ENCODE measurements at regions not wholly inside any gene's neighbourhood (a gene's known extent, or its start where the extent isn't known, plus 50 kb on each side); places are given as distances from the start of the nearest gene placed in this dataset.

- no peaks in the 10 kb centered on the region for H3K9me3 ChIP-seq (ENCODE audit: control insufficient read depth, low read length)
- H3K36me3 ChIP-seq (ENCODE audit: control insufficient read depth, insufficient read depth, low read length) = no peaks in the 10 kb centered on the region
- 75 to 84% methylated on average over 5 of the region's 5 CpGs for WGBS, 2 experiments
- no peaks in the 10 kb centered on the region for H3K27me3 ChIP-seq (ENCODE audit: control insufficient read depth, insufficient read depth, low read length, poor library complexity, severe bottlenecking)
- H3K4me3 ChIP-seq (ENCODE audit: insufficient read depth, low read depth, low read length) = no peak overlapping the region
- H3K4me1 ChIP-seq (ENCODE audit: control insufficient read depth, insufficient read depth, low read length) = no peaks in the 10 kb centered on the region
- H3K27ac ChIP-seq (ENCODE audit: insufficient read depth, low read depth, low read length, poor library complexity, severe bottlenecking) = no peak overlapping the region
Observed at GRCh38 chr15:97597801-97598200, 362.7 kb upstream of the ARRDC4 start.

- 96 to 97% methylated on average over 4 to 6 of the region's 6 CpGs for WGBS, 2 experiments
- Histone ChIP-seq H3K9me3 (ENCODE audit: control insufficient read depth, low read length) (no peaks in the 10 kb centered on the region), H3K27me3 (ENCODE audit: control insufficient read depth, insufficient read depth, low read length, poor library complexity, severe bottlenecking) (no peaks in the 10 kb centered on the region), H3K36me3 (ENCODE audit: control insufficient read depth, insufficient read depth, low read length) (no peaks in the 10 kb centered on the region), H3K4me3 (ENCODE audit: insufficient read depth, low read depth, low read length) (no peak overlapping the region), H3K27ac (ENCODE audit: insufficient read depth, low read depth, low read length, poor library complexity, severe bottlenecking) (no peak overlapping the region), H3K4me1 (ENCODE audit: control insufficient read depth, insufficient read depth, low read length) (no peaks in the 10 kb centered on the region)
Observed at GRCh38 chr15:97598353-97598798, 362.1 kb upstream of the ARRDC4 start.

- Histone ChIP-seq H3K4me1 (ENCODE audit: control insufficient read depth, insufficient read depth, low read length) (no peaks in the 10 kb centered on the region), H3K36me3 (ENCODE audit: control insufficient read depth, insufficient read depth, low read length) (no peaks in the 10 kb centered on the region), H3K9me3 (ENCODE audit: control insufficient read depth, low read length) (no peaks in the 10 kb centered on the region), H3K27ac (ENCODE audit: insufficient read depth, low read depth, low read length, poor library complexity, severe bottlenecking) (no peak overlapping the region), H3K4me3 (ENCODE audit: insufficient read depth, low read depth, low read length) (no peak overlapping the region), H3K27me3 (ENCODE audit: control insufficient read depth, insufficient read depth, low read length, poor library complexity, severe bottlenecking) (no peaks in the 10 kb centered on the region)
- 87 to 93% methylated on average over 5 of the region's 5 CpGs for WGBS, 2 experiments
Observed at GRCh38 chr15:97600190-97600589, 360.3 kb upstream of the ARRDC4 start.

GRCh38 chr15:97604677-97605076 is 355.8 kb upstream of the ARRDC4 start:
- no peak overlapping the region for H3K4me3 ChIP-seq (ENCODE audit: insufficient read depth, low read depth, low read length)
- H3K36me3 ChIP-seq (ENCODE audit: control insufficient read depth, insufficient read depth, low read length) = no peaks in the 10 kb centered on the region
- no peak overlapping the region for H3K27ac ChIP-seq (ENCODE audit: insufficient read depth, low read depth, low read length, poor library complexity, severe bottlenecking)
- no peaks in the 10 kb centered on the region for H3K27me3 ChIP-seq (ENCODE audit: control insufficient read depth, insufficient read depth, low read length, poor library complexity, severe bottlenecking)
- no peaks in the 10 kb centered on the region for H3K4me1 ChIP-seq (ENCODE audit: control insufficient read depth, insufficient read depth, low read length)
- H3K9me3 ChIP-seq (ENCODE audit: control insufficient read depth, low read length) = no peaks in the 10 kb centered on the region
- 44 to 48% methylated on average over 2 of the region's 2 CpGs for WGBS, 2 experiments

- Histone ChIP-seq H3K36me3 (ENCODE audit: control insufficient read depth, insufficient read depth, low read length) (no peaks in the 10 kb centered on the region), H3K9me3 (ENCODE audit: control insufficient read depth, low read length) (no peaks in the 10 kb centered on the region), H3K4me1 (ENCODE audit: control insufficient read depth, insufficient read depth, low read length) (no peaks in the 10 kb centered on the region), H3K27me3 (ENCODE audit: control insufficient read depth, insufficient read depth, low read length, poor library complexity, severe bottlenecking) (no peaks in the 10 kb centered on the region), H3K4me3 (ENCODE audit: insufficient read depth, low read depth, low read length) (no peak overlapping the region), H3K27ac (ENCODE audit: insufficient read depth, low read depth, low read length, poor library complexity, severe bottlenecking) (no peak overlapping the region)
- 85 to 86% methylated on average over 1 of the region's 1 CpG for WGBS, 2 experiments
Observed at GRCh38 chr15:97615114-97615513, 345.4 kb upstream of the ARRDC4 start.

GRCh38 chr15:97623091-97623661 is 337.3 kb upstream of the ARRDC4 start:
- Histone ChIP-seq H3K27ac (ENCODE audit: insufficient read depth, low read depth, low read length, poor library complexity, severe bottlenecking) (no peak overlapping the region), H3K4me3 (ENCODE audit: insufficient read depth, low read depth, low read length) (no peak overlapping the region), H3K27me3 (ENCODE audit: control insufficient read depth, insufficient read depth, low read length, poor library complexity, severe bottlenecking) (no peaks in the 10 kb centered on the region), H3K4me1 (ENCODE audit: control insufficient read depth, insufficient read depth, low read length) (no peaks in the 10 kb centered on the region), H3K36me3 (ENCODE audit: control insufficient read depth, insufficient read depth, low read length) (no peaks in the 10 kb centered on the region), H3K9me3 (ENCODE audit: control insufficient read depth, low read length) (no peaks in the 10 kb centered on the region)
- 93 to 94% methylated on average over 3 of the region's 3 CpGs for WGBS, 2 experiments

- WGBS, 2 experiments = 86% methylated on average over 1 of the region's 1 CpG; no CpG with 5 or more reads in 1 of the 2 experiments
- Histone ChIP-seq H3K9me3 (ENCODE audit: control insufficient read depth, low read length) (no peaks in the 10 kb centered on the region), H3K27ac (ENCODE audit: insufficient read depth, low read depth, low read length, poor library complexity, severe bottlenecking) (no peak overlapping the region), H3K27me3 (ENCODE audit: control insufficient read depth, insufficient read depth, low read length, poor library complexity, severe bottlenecking) (no peaks in the 10 kb centered on the region), H3K4me3 (ENCODE audit: insufficient read depth, low read depth, low read length) (no peak overlapping the region), H3K36me3 (ENCODE audit: control insufficient read depth, insufficient read depth, low read length) (no peaks in the 10 kb centered on the region), H3K4me1 (ENCODE audit: control insufficient read depth, insufficient read depth, low read length) (no peaks in the 10 kb centered on the region)
Observed at GRCh38 chr15:97627634-97628033, 332.9 kb upstream of the ARRDC4 start.

- Histone ChIP-seq H3K27ac (ENCODE audit: insufficient read depth, low read depth, low read length, poor library complexity, severe bottlenecking) (no peak overlapping the region), H3K36me3 (ENCODE audit: control insufficient read depth, insufficient read depth, low read length) (no peaks in the 10 kb centered on the region), H3K4me1 (ENCODE audit: control insufficient read depth, insufficient read depth, low read length) (no peaks in the 10 kb centered on the region), H3K9me3 (ENCODE audit: control insufficient read depth, low read length) (no peaks in the 10 kb centered on the region), H3K4me3 (ENCODE audit: insufficient read depth, low read depth, low read length) (no peak overlapping the region), H3K27me3 (ENCODE audit: control insufficient read depth, insufficient read depth, low read length, poor library complexity, severe bottlenecking) (no peaks in the 10 kb centered on the region)
- WGBS, 2 experiments = 78% methylated on average over 2 of the region's 2 CpGs; no CpG with 5 or more reads in 1 of the 2 experiments
Observed at GRCh38 chr15:97645758-97646157, 314.7 kb upstream of the ARRDC4 start.

GRCh38 chr15:97648728-97649127 is 311.8 kb upstream of the ARRDC4 start:
- H3K36me3 ChIP-seq (ENCODE audit: control insufficient read depth, insufficient read depth, low read length) = no peaks in the 10 kb centered on the region
- no peaks in the 10 kb centered on the region for H3K9me3 ChIP-seq (ENCODE audit: control insufficient read depth, low read length)
- no peaks in the 10 kb centered on the region for H3K4me1 ChIP-seq (ENCODE audit: control insufficient read depth, insufficient read depth, low read length)
- H3K27me3 ChIP-seq (ENCODE audit: control insufficient read depth, insufficient read depth, low read length, poor library complexity, severe bottlenecking) = peaks cover 21% of the 10 kb centered on the region
- WGBS, 2 experiments = 94 to 96% methylated on average over 1 of the region's 1 CpG
- no peak overlapping the region for H3K4me3 ChIP-seq (ENCODE audit: insufficient read depth, low read depth, low read length)
- H3K27ac ChIP-seq (ENCODE audit: insufficient read depth, low read depth, low read length, poor library complexity, severe bottlenecking) = no peak overlapping the region

- 70 to 74% methylated on average over 2 to 3 of the region's 3 CpGs for WGBS, 2 experiments
- H3K4me1 ChIP-seq (ENCODE audit: control insufficient read depth, insufficient read depth, low read length) = peaks cover 5% of the 10 kb centered on the region
- H3K27ac ChIP-seq (ENCODE audit: insufficient read depth, low read depth, low read length, poor library complexity, severe bottlenecking) = no peak overlapping the region
- peaks cover 28% of the 10 kb centered on the region for H3K27me3 ChIP-seq (ENCODE audit: control insufficient read depth, insufficient read depth, low read length, poor library complexity, severe bottlenecking)
- no peaks in the 10 kb centered on the region for H3K9me3 ChIP-seq (ENCODE audit: control insufficient read depth, low read length)
- H3K36me3 ChIP-seq (ENCODE audit: control insufficient read depth, insufficient read depth, low read length) = no peaks in the 10 kb centered on the region
- H3K4me3 ChIP-seq (ENCODE audit: insufficient read depth, low read depth, low read length) = no peak overlapping the region
Observed at GRCh38 chr15:97652041-97652440, 308.5 kb upstream of the ARRDC4 start.
